Stimulated activated naive B cell treated with anti-CD40 and anti-IgM and Interleukin-4, amounts not matched to agents 10 μg/mL and 1 μg/mL and 100 μg/mL, for 72 hours (primary cell): ENCODE measurements at regions not wholly inside any gene's neighbourhood (a gene's known extent, or its start where the extent isn't known, plus 50 kb on each side); places are given as distances from the start of the nearest gene placed in this dataset.
A peak's percentile ranks its signal among the peaks of the same experiment; 100 is the strongest.

Experiments used
- ATAC-seq, 2 donors: fragments of 150-1000 bp; cut with Tn5 transposase; replicated peaks; 2 replicates each; pipeline ENCODE4 v1.10.0; 2021; ENCODE audit warnings: moderate library complexity in 1 of 2
- DNase-seq: peaks from one replicate; pipeline ENCODE4 v3.0.0; 2021
- H3K27ac Mint-ChIP-seq: one replicate; pipeline ENCODE4 v1.8.0; 2022; ENCODE audit warnings: mild to moderate bottlenecking, mixed read lengths
- H3K27me3 Mint-ChIP-seq, 2 donors: one replicate each; pipeline ENCODE4 v1.8.0; 2022; ENCODE audit warnings: mixed read lengths in 2 of 2
- H3K36me3 Mint-ChIP-seq, 2 donors: one replicate each; pipeline ENCODE4 v1.8.0; 2022; ENCODE audit warnings: mixed read lengths in 2 of 2, mild to moderate bottlenecking in 1 of 2
- H3K4me1 Mint-ChIP-seq, 2 donors: one replicate each; pipeline ENCODE4 v1.8.0; 2022; ENCODE audit warnings: mixed read lengths in 2 of 2, mild to moderate bottlenecking in 1 of 2
- H3K4me3 Mint-ChIP-seq, 2 donors: one replicate each; pipeline ENCODE4 v1.8.0; 2022; ENCODE audit warnings: mild to moderate bottlenecking in 2 of 2, mixed read lengths in 2 of 2, moderate library complexity in 1 of 2
- H3K9me3 Mint-ChIP-seq, 2 donors: one replicate each; pipeline ENCODE4 v1.8.0; 2022; ENCODE audit warnings: mixed read lengths in 2 of 2, mild to moderate bottlenecking in 1 of 2

- ATAC-seq (no peak), DNase-seq (no peak)
- no peaks in the 10 kb centered on the region for H3K9me3 Mint-ChIP-seq
- H3K36me3 Mint-ChIP-seq, result peaks cover 0 to 16% of the 10 kb centered on the region in 2 donors
- no peak overlapping the region for H3K4me3 Mint-ChIP-seq
- H3K27ac Mint-ChIP-seq, result peak overlapping the region; percentile 59
- H3K4me1 Mint-ChIP-seq, result peaks cover 44 to 45% of the 10 kb centered on the region in 2 donors
- no peaks in the 10 kb centered on the region for H3K27me3 Mint-ChIP-seq
These were observed 130.1 kb upstream of the TOP3B start for GRCh38 chr22:22112533-22113294.

- Mint-ChIP-seq H3K4me3 (no peak overlapping the region), H3K9me3 (no peaks in the 10 kb centered on the region), H3K4me1 (peaks cover 42 to 45% of the 10 kb centered on the region in 2 donors), H3K27ac (no peak overlapping the region), H3K36me3 (peaks cover 0 to 16% of the 10 kb centered on the region in 2 donors), H3K27me3 (no peaks in the 10 kb centered on the region)
- DNase-seq (no peak), ATAC-seq (no peak)
These were observed 129.4 kb upstream of the TOP3B start for GRCh38 chr22:22111983-22112382.

- Mint-ChIP-seq H3K4me3 (peak overlapping the region; percentile 42 to 71), H3K27ac (peak overlapping the region; percentile 95), H3K4me1 (peaks cover 42 to 45% of the 10 kb centered on the region in 2 donors), H3K36me3 (peaks cover 0 to 15% of the 10 kb centered on the region in 2 donors), H3K9me3 (no peaks in the 10 kb centered on the region), H3K27me3 (no peaks in the 10 kb centered on the region)
- DNase-seq, result peak; percentile 81
- peak; percentile 86 to 88 for ATAC-seq
These were observed 128.7 kb upstream of the TOP3B start for GRCh38 chr22:22111267-22111751.

- Mint-ChIP-seq H3K9me3 (no peaks in the 10 kb centered on the region), H3K27me3 (no peaks in the 10 kb centered on the region), H3K36me3 (peaks cover 0 to 9% of the 10 kb centered on the region in 2 donors), H3K4me3 (peak overlapping the region; percentile 42 to 71), H3K4me1 (peaks cover 39 to 45% of the 10 kb centered on the region in 2 donors), H3K27ac (peak overlapping the region; percentile 95)
- ATAC-seq (peak; percentile 95 to 97), DNase-seq (peak; percentile 93)
These were observed 128.1 kb upstream of the TOP3B start for GRCh38 chr22:22110548-22111266.

GRCh38 chr22:22109693-22110466 is 127.3 kb upstream of the TOP3B start:
- DNase-seq (no peak), ATAC-seq (no peak)
- Mint-ChIP-seq H3K4me3 (no peak overlapping the region), H3K9me3 (no peaks in the 10 kb centered on the region), H3K27me3 (no peaks in the 10 kb centered on the region), H3K27ac (peak overlapping the region; percentile 27), H3K4me1 (peaks cover 39 to 45% of the 10 kb centered on the region in 2 donors), H3K36me3 (peaks cover 0 to 6% of the 10 kb centered on the region in 2 donors)

GRCh38 chr22:22106855-22107254 is 124.3 kb upstream of the TOP3B start:
- DNase-seq, result no peak
- peaks cover 27 to 33% of the 10 kb centered on the region in 2 donors for H3K4me1 Mint-ChIP-seq
- H3K27ac Mint-ChIP-seq, result no peak overlapping the region
- H3K4me3 Mint-ChIP-seq, result no peak overlapping the region
- no peaks in the 10 kb centered on the region for H3K27me3 Mint-ChIP-seq
- no peaks in the 10 kb centered on the region for H3K9me3 Mint-ChIP-seq
- peaks cover 0 to 6% of the 10 kb centered on the region in 2 donors for H3K36me3 Mint-ChIP-seq
- ATAC-seq, result no peak

GRCh38 chr22:22105364-22105763 is 122.8 kb upstream of the TOP3B start:
- H3K4me3 Mint-ChIP-seq, result no peak overlapping the region
- ATAC-seq (no peak), DNase-seq (no peak)
- no peak overlapping the region for H3K27ac Mint-ChIP-seq
- peaks cover 0 to 6% of the 10 kb centered on the region in 2 donors for H3K36me3 Mint-ChIP-seq
- H3K4me1 Mint-ChIP-seq, result peaks cover 16 to 21% of the 10 kb centered on the region in 2 donors
- H3K27me3 Mint-ChIP-seq, result no peaks in the 10 kb centered on the region
- no peaks in the 10 kb centered on the region for H3K9me3 Mint-ChIP-seq

- Mint-ChIP-seq H3K4me3 (no peak overlapping the region), H3K4me1 (peaks cover 16 to 29% of the 10 kb centered on the region in 2 donors), H3K36me3 (peaks cover 4 to 13% of the 10 kb centered on the region in 2 donors), H3K9me3 (peaks cover 3 to 4% of the 10 kb centered on the region in 2 donors), H3K27me3 (no peaks in the 10 kb centered on the region), H3K27ac (no peak overlapping the region)
- DNase-seq (no peak), ATAC-seq (no peak)
These were observed 120.7 kb upstream of the TOP3B start for GRCh38 chr22:22103078-22103875.

- H3K36me3 Mint-ChIP-seq, result peaks cover 21 to 44% of the 10 kb centered on the region in 2 donors
- peak overlapping the region; percentile 25 for H3K27ac Mint-ChIP-seq
- no peak for DNase-seq
- peaks cover 23 to 33% of the 10 kb centered on the region in 2 donors for H3K9me3 Mint-ChIP-seq
- H3K27me3 Mint-ChIP-seq, result no peaks in the 10 kb centered on the region
- H3K4me1 Mint-ChIP-seq, result peaks cover 21 to 45% of the 10 kb centered on the region in 2 donors
- ATAC-seq, result peak; percentile 41 to 43
- H3K4me3 Mint-ChIP-seq, result no peak overlapping the region
These were observed 117.5 kb upstream of the TOP3B start for GRCh38 chr22:22099833-22100812.

- Mint-ChIP-seq H3K4me3 (peak overlapping the region; percentile 31 to 66), H3K9me3 (peaks cover 24 to 34% of the 10 kb centered on the region in 2 donors), H3K36me3 (peaks cover 22 to 53% of the 10 kb centered on the region in 2 donors), H3K27me3 (no peaks in the 10 kb centered on the region), H3K27ac (peak overlapping the region; percentile 94), H3K4me1 (peaks cover 21 to 45% of the 10 kb centered on the region in 2 donors)
- ATAC-seq, result peak; percentile 98 to 99
- peak; percentile 47 for DNase-seq
These were observed 116.6 kb upstream of the TOP3B start for GRCh38 chr22:22099194-22099486.

- ATAC-seq, result peak; percentile 41 to 44
- Mint-ChIP-seq H3K36me3 (peaks cover 22 to 56% of the 10 kb centered on the region in 2 donors), H3K4me1 (peaks cover 22 to 46% of the 10 kb centered on the region in 2 donors), H3K27ac (peak overlapping the region; percentile 94), H3K9me3 (peaks cover 24 to 34% of the 10 kb centered on the region in 2 donors), H3K27me3 (no peaks in the 10 kb centered on the region), H3K4me3 (peak overlapping the region; percentile 37 to 66)
- no peak for DNase-seq
These were observed 116.0 kb upstream of the TOP3B start for GRCh38 chr22:22098457-22099193.

GRCh38 chr22:22097727-22098228 is 115.2 kb upstream of the TOP3B start:
- DNase-seq, result no peak
- no peak for ATAC-seq
- Mint-ChIP-seq H3K27me3 (no peaks in the 10 kb centered on the region), H3K4me3 (peak overlapping the region in 1 of 2 donors; percentile 52), H3K9me3 (peaks cover 24 to 34% of the 10 kb centered on the region in 2 donors), H3K36me3 (peaks cover 22 to 55% of the 10 kb centered on the region in 2 donors), H3K27ac (peak overlapping the region; percentile 94), H3K4me1 (peaks cover 25 to 50% of the 10 kb centered on the region in 2 donors)
